BLaER1 treated with 17β-estradiol and CSF1 and Interleukin-3, amounts not matched to agents 10 nM and 100 nM (cell line): ENCODE measurements at regions not wholly inside any gene's neighbourhood (a gene's known extent, or its start where the extent isn't known, plus 50 kb on each side); places are given as distances from the start of the nearest gene placed in this dataset.
A peak's percentile ranks its signal among the peaks of the same experiment; 100 is the strongest.

Source experiments
- H3K27ac ChIP-seq, 11 experiments: shearing (Covaris generic); formaldehyde crosslinking; 2 replicates each; pipeline ENCODE4 v1.8.1; 2022
- H3K27me3 ChIP-seq, 11 experiments: shearing (Covaris generic); formaldehyde crosslinking; 2 replicates each; pipeline ENCODE4 v1.8.1; 2022
- H3K36me3 ChIP-seq, 11 experiments: shearing (Covaris generic); formaldehyde crosslinking; 2 replicates each; pipeline ENCODE4 v1.8.1; 2022
- H3K4me1 ChIP-seq, 10 experiments: shearing (Covaris generic); formaldehyde crosslinking; 2 replicates each; pipeline ENCODE4 v1.8.1; 2022
- H3K4me2 ChIP-seq, 11 experiments: shearing (Covaris generic); formaldehyde crosslinking; 2 replicates each; pipeline ENCODE4 v1.8.1; 2022
- H3K4me3 ChIP-seq, 10 experiments: shearing (Covaris generic); formaldehyde crosslinking; 2 replicates each; pipeline ENCODE4 v1.8.1; 2022
- H3K9ac ChIP-seq, 11 experiments: shearing (Covaris generic); formaldehyde crosslinking; 2 replicates each; pipeline ENCODE4 v1.8.1; 2022
- H3K9me3 ChIP-seq, 11 experiments: shearing (Covaris generic); formaldehyde crosslinking; replicated peaks in 1 of 11; 2 replicates each; pipeline ENCODE4 v1.8.1; 2022
- H4K20me1 ChIP-seq, 11 experiments: shearing (Covaris generic); formaldehyde crosslinking; 2 replicates each; pipeline ENCODE4 v1.8.1; 2022
- Cebpa-rat ChIP-seq, 11 experiments: shearing (Covaris generic); IDR thresholded peaks; 2 replicates each; pipeline ENCODE4 v1.8.1; 2022

DNA sequence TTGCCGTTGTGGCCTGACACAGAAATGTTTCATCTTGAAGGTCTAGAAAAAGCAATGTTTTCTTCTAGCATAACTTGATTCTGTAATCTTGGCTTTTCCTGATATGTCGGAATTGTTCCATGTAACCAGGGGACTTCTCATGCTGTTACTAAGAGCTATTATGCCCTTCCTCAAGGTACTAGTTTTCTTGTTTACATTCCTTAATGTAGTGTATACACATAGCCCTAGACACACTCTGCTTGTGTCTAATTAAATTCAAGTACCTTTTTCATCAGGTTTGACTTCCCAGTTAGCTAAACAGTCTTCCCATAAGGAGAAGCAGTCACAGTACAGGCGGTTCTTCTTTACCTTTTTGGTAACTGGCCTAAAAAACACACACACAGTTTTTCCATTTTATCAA lies 89.4 kb upstream of the KCNK12 start:
- H4K20me1 ChIP-seq = no peaks in the 10 kb centered on the region
- peak overlapping the region in 2 of 11 experiments; percentile 3 to 7; a peak in 3 of 22 replicates for H3K27ac ChIP-seq
- H3K9ac ChIP-seq = peak overlapping the region in 3 of 11 experiments; percentile 15 to 26 (median 18); a peak in 5 of 22 replicates
- H3K4me1 ChIP-seq = peaks cover 0 to 96% (median 88%) of the 10 kb centered on the region in 10 experiments; a peak in 17 of 20 replicates
- H3K9me3 ChIP-seq = no peaks in the 10 kb centered on the region
- TF ChIP-seq Cebpa-rat (IDR thresholded peaks at IDR 0.05) = no peak
- peak overlapping the region in 9 of 11 experiments; percentile 63 to 89 (median 73); a peak in 17 of 22 replicates for H3K4me2 ChIP-seq
- no peak overlapping the region for H3K4me3 ChIP-seq
- H3K36me3 ChIP-seq = no peaks in the 10 kb centered on the region
- H3K27me3 ChIP-seq = 0 out of 22 replicates have a peak, but pooled peaks cover 0 to 5% (median 0%) of the 10 kb centered on the region in 11 experiments

DNA sequence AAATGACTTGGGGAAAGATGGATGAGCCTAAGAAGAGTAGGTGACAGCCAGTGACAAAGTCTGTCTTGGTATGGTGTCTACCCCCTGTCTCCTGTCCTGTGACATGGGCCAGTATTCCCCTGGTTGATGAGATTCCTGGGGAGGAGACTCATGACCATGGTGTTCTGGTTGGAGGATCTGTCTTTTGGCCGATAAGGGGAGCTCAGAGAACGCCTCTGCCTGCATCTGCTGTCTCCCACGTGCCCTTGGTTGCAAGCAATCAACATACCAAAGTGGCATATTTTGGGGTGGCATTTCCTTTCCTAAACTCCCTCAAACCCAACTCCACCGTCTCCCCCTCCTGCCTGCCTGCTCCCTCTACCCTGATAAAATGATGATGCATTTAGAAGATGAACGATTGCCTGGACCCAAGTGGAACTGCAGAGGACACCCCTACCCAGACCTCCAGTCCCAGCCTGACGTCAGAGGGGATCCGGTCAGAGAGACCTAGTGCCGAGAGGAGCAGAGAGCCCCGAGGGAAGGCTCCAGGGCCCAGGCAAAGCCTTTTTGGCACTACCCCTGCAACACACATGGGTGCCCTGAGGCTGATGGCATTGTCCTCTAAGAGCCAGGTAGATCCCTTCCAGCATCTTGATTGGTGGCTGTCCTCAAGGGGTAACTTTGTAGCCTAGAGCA lies 88.0 kb upstream of the KCNK12 start:
- no peak overlapping the region for H3K9ac ChIP-seq
- H3K27ac ChIP-seq = peak overlapping the region in 2 of 11 experiments; percentile 7 to 10; a peak in 1 of 22 replicates
- H3K4me3 ChIP-seq = no peak overlapping the region
- no peaks in the 10 kb centered on the region for H3K36me3 ChIP-seq
- H3K9me3 ChIP-seq = no peaks in the 10 kb centered on the region
- 0 out of 22 replicates have a peak, but pooled peaks cover 0 to 5% (median 0%) of the 10 kb centered on the region in 11 experiments for H3K27me3 ChIP-seq
- H3K4me2 ChIP-seq = peak overlapping the region; percentile 15 to 89 (median 71); a peak in 21 of 22 replicates
- H4K20me1 ChIP-seq = no peaks in the 10 kb centered on the region
- peaks cover 9 to 100% (median 94%) of the 10 kb centered on the region in 10 experiments; a peak in 18 of 20 replicates for H3K4me1 ChIP-seq
- TF ChIP-seq Cebpa-rat (IDR thresholded peaks at IDR 0.05) = no peak

DNA sequence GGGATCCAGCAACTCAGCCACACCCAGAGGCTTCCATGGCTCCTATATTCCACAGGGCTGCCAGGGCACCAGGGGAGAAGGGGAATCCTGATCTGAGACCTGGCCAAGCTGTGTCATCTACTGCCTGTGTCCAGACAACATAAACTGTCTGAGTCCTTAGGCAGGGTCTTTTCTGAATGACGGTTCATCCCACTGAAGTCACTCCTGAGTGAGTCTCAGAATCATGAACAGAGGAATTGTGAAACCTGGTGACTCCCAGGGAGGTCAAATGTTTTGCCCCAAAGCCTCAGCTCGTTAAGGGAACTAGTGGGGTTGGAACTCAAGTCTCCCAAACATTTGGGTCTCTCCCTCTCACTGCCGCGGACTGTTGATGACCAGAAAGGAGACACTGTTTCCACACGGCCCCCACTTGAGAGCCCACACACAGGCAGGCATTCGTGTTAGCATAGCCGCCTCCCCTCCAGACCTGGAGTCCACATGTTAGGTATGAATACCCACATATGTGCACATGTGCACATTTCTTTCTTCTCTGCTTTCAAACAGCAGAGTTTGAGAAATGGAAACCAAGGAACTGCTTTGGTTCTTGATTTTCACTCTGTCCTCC lies 87.2 kb upstream of the KCNK12 start:
- TF ChIP-seq Cebpa-rat (IDR thresholded peaks at IDR 0.05) = no peak

DNA sequence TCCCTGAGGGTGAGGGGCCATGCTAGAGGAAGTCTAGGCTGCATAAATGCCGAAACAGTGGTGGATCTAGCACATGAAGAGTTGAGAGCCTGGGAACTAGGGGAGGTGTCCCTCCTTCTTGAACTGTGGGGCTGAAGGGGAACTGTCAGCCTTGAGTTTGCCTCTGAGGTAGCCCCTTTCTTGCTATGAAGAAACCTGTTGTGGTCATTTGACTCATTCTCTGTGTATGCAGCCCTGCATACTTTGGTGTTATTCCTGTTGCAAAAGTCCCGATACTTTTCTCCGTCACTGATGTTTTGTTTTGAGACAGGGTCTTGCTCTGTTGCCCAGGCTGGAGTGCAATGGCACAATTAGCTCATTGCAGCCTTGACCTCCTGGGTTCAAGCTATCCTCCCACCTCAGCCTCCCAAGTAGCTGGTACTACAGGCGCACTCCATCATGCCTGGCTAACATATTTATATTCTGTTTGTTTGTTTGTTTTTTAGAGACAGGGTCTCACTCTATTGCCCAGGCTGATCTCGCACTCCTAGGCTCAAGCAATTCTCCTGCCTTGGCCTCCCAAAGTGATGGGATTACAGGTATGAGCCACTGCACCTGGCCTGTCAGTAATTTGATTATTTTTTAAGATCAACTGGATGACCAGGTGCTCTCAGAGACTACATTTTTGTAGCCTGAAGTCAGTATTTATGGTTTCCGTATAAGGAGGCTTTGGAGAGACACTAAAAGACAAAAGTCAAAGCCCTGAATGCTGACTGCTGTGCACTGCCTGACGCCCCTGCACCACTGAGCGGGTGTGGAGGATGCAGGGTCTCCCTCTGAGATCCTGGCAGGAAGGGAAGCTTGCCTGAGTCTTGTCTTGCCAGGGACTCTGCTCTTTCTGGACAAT lies 86.2 kb upstream of the KCNK12 start:
- Histone ChIP-seq H3K27me3 (peaks cover 0 to 5% (median 0%) of the 10 kb centered on the region in 11 experiments; a peak in 1 of 22 replicates), H3K4me3 (no peak overlapping the region), H3K4me2 (peak overlapping the region in 7 of 11 experiments; percentile 68 to 89 (median 78); a peak in 11 of 22 replicates), H3K9ac (no peak overlapping the region), H3K9me3 (no peaks in the 10 kb centered on the region), H3K36me3 (no peaks in the 10 kb centered on the region), H4K20me1 (no peaks in the 10 kb centered on the region), H3K27ac (no peak overlapping the region), H3K4me1 (peaks cover 18 to 100% (median 96%) of the 10 kb centered on the region in 10 experiments; a peak in 18 of 20 replicates)
- no peak for TF ChIP-seq Cebpa-rat (IDR thresholded peaks at IDR 0.05)

More for the DNA sequence above, 87.2 kb upstream of the KCNK12 start:
- Histone ChIP-seq H3K4me1 (peaks cover 9 to 100% (median 95%) of the 10 kb centered on the region in 10 experiments; a peak in 18 of 20 replicates), H3K4me3 (no peak overlapping the region), H3K36me3 (no peaks in the 10 kb centered on the region), H3K9me3 (no peaks in the 10 kb centered on the region), H4K20me1 (no peaks in the 10 kb centered on the region), H3K4me2 (peak overlapping the region in 9 of 11 experiments; percentile 63 to 89 (median 73); a peak in 17 of 22 replicates), H3K27ac (0 out of 22 replicates have a peak overlapping the region, but pooled peaks of 1 of the 11 experiments have one; percentile 6), H3K9ac (no peak overlapping the region), H3K27me3 (0 out of 22 replicates have a peak, but pooled peaks cover 0 to 5% (median 0%) of the 10 kb centered on the region in 11 experiments)

DNA sequence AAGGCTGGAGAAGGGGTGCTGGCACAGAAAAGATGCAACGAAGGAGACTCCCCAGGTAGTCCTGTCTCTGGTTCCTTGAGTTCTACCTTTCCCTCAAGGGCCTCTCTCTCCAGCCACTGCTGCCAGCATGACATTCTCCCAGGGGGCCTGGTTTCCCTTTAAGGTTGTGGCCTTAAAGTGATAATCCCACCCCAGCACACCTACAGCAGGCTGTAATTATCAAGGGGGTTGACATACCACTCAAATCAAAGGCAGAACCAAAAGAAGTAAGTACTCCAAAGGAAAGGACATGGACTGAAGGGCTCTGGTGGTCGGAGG lies 84.7 kb upstream of the KCNK12 start:
- Histone ChIP-seq H3K27me3 (peaks cover 0 to 5% (median 0%) of the 10 kb centered on the region in 11 experiments; a peak in 1 of 22 replicates), H3K36me3 (no peaks in the 10 kb centered on the region), H3K9ac (peak overlapping the region in 3 of 11 experiments; percentile 3 to 26 (median 16); a peak in 3 of 22 replicates), H3K4me3 (no peak overlapping the region), H3K27ac (no peak overlapping the region), H3K9me3 (0 out of 22 replicates have a peak, but pooled peaks cover 0 to under 1% (median 0%) of the 10 kb centered on the region in 11 experiments), H3K4me2 (peak overlapping the region in 9 of 11 experiments; percentile 46 to 89 (median 77); a peak in 17 of 22 replicates), H4K20me1 (no peaks in the 10 kb centered on the region), H3K4me1 (peaks cover 24 to 100% (median 97%) of the 10 kb centered on the region in 10 experiments; a peak in 19 of 20 replicates)
- no peak for TF ChIP-seq Cebpa-rat (IDR thresholded peaks at IDR 0.05)

DNA sequence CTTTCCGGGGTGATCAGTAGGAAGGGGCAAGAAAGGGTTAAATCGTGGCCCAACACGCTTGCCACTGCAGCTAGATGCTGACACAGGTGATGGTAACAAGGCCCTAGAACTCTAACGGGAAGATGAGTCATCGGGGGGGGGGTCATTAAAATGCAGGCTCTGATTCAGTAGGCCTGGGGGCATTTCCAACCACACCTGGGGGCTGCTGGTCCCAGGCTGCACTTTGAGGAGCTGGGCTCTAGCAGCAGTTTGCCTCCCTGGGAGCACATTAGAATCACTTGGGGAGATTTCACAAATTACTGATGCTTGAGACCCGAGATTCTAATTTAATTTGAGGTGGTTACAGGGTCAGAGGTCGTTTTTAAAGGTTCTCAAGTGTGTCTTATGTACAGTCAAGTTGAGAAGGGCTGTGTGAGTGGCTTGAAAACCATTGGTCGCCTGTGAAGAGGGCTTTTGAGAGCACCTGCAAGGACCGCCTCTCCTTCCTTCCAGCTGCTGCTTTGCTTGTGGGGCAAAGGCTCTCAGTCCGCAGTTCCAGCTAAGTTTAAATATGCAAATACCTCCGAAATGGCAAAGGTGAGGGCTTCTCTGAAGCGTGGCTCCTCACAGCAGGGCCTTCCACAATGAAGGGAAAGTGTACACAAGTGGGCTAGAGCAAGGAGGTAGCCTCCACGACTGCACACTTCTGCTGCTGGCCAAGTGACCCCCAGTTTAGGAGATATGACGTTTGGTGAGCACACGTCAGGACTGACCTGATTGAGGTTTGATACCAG lies 84.2 kb upstream of the KCNK12 start:
- Histone ChIP-seq H3K4me2 (peak overlapping the region; percentile 7 to 89 (median 74); a peak in 18 of 22 replicates), H3K27ac (no peak overlapping the region; a peak in 1 of 22 replicates), H3K27me3 (peaks cover 0 to 5% (median 0%) of the 10 kb centered on the region in 11 experiments; a peak in 1 of 22 replicates), H4K20me1 (no peaks in the 10 kb centered on the region), H3K36me3 (no peaks in the 10 kb centered on the region), H3K9me3 (peaks cover 0 to 5% (median 0%) of the 10 kb centered on the region in 11 experiments; a peak in 2 of 22 replicates), H3K9ac (peak overlapping the region in 3 of 11 experiments; percentile 6 to 26 (median 16); a peak in 3 of 22 replicates), H3K4me3 (no peak overlapping the region), H3K4me1 (peaks cover 24 to 100% (median 92%) of the 10 kb centered on the region in 10 experiments; a peak in 19 of 20 replicates)
- no peak for TF ChIP-seq Cebpa-rat (IDR thresholded peaks at IDR 0.05)

DNA sequence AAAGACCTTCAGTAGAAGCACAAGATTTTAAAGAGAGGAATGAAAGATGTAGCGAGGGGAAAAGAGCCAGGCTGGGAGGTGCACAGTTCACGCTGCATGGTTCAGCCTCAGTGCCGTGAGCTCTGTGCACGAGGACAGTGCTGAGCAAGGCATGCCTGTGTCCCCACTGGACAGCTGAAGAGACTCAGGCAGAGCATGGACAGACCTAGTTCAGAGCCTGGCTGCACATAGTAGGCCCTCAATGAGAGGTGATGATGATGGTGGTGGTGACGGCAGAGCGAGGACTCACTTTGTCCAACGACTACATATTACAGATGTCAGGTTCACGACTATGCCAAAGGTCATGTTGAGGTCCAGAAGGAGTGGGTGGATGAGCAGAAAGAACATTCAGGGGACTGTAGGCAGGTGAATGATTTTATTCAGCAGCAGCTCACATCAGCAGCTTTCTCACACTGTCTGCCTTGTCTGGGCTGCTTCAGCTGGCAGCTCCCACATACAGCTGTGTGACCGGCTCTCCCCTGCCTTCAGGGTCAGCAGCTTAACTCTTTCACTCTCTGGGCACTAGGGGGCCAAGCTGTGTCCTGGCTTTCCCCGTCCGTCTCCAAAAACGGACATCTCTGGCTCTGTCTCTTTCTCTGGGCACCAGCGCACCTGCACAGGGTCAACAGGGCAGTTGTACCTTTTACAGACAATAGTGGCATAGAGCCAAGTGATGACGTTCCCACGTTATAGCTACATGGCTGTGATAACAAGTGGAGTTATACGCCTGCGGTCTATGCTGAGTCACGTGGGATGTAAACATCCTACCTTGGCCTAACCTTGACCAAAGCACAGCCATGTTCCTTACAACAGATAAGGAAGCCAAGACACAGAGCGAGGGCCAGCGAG lies 83.4 kb upstream of the KCNK12 start:
- Histone ChIP-seq H3K4me1 (peaks cover 20 to 93% (median 83%) of the 10 kb centered on the region in 10 experiments; a peak in 19 of 20 replicates), H3K9me3 (peaks cover 0 to 14% (median 7%) of the 10 kb centered on the region in 11 experiments; a peak in 16 of 22 replicates), H3K4me3 (no peak overlapping the region), H3K27me3 (no peaks in the 10 kb centered on the region; a peak in 1 of 22 replicates), H3K36me3 (no peaks in the 10 kb centered on the region; a peak in 1 of 22 replicates), H3K9ac (0 out of 22 replicates have a peak overlapping the region, but pooled peaks of 1 of the 11 experiments have one; percentile 26), H3K4me2 (peak overlapping the region; percentile 7 to 89 (median 74); a peak in 18 of 22 replicates), H4K20me1 (no peaks in the 10 kb centered on the region), H3K27ac (no peak overlapping the region)
- no peak for TF ChIP-seq Cebpa-rat (IDR thresholded peaks at IDR 0.05)
